IMR-90 (cell line): ENCODE measurements at regions not wholly inside any gene's neighbourhood (a gene's known extent, or its start where the extent isn't known, plus 50 kb on each side); places are given as distances from the start of the nearest gene placed in this dataset.

Experiments
- ATAC-seq: fragments of 200-7000 bp; cut with Tn5 transposase; 2 replicates; pipeline ENCODE4 v1.9.1; 2020; ENCODE audit warnings: low read depth, mild to moderate bottlenecking, moderate library complexity
- BruUV-seq: library from RNA; stranded (reverse); fragments of 400-500 nt; replicated peaks from 2 replicates; lab custom pipeline; 2021; lab: Mats Ljungman, UMichigan
- CTCF ChIA-PET: fragments of 300-600 bp; formaldehyde crosslinking; extraction: SDS; loops from one replicate; lab custom pipeline; 2021; ENCODE audit warnings: antibody characterized with exemption; lab: Yijun Ruan, JAX
- POLR2A ChIA-PET: fragments of 300-600 bp; sonication (Branson Sonifier 250); formaldehyde crosslinking; loops from one replicate; lab custom pipeline; 2022; ENCODE audit warnings: antibody characterized with exemption; ENCODE audit not compliant: unreplicated experiment; lab: Charles Lee
- DNase-seq: peaks from one replicate; pipeline ENCODE4 v3.0.0; 2013
- H2AFZ ChIP-seq: replicated peaks from 2 replicates; pipeline ENCODE3; 2013; ENCODE audit warnings: low read length, mild to moderate bottlenecking; ENCODE audit not compliant: poor library complexity
- H2AK5ac ChIP-seq: 2 replicates; pipeline ENCODE4 v1.6.1; 2013; ENCODE audit warnings: low read depth, low read length, inconsistent platforms
- H2AK9ac ChIP-seq: replicated peaks from 2 replicates; pipeline ENCODE3; 2013; ENCODE audit warnings: mild to moderate bottlenecking, low read depth, low read length, moderate library complexity; ENCODE audit not compliant: poor library complexity
- H2BK120ac ChIP-seq: 2 replicates; pipeline ENCODE4 v1.6.1; 2013; ENCODE audit warnings: low read depth, low read length, inconsistent platforms
- H2BK15ac ChIP-seq: 3 replicates; pipeline ENCODE4 v1.6.1; 2013; ENCODE audit warnings: low read depth, low read length, inconsistent platforms
- H2BK20ac ChIP-seq: 2 replicates; pipeline ENCODE4 v1.6.1; 2013; ENCODE audit warnings: low read depth, mild to moderate bottlenecking, inconsistent platforms, low read length, moderate library complexity
- H2BK5ac ChIP-seq: 2 replicates; pipeline ENCODE4 v1.6.1; 2013; ENCODE audit warnings: mild to moderate bottlenecking, low read depth, low read length, inconsistent platforms; ENCODE audit not compliant: poor library complexity, severe bottlenecking
- H3K14ac ChIP-seq: replicated peaks from 2 replicates; pipeline ENCODE4 v1.6.1; 2013; ENCODE audit warnings: low read depth, low read length, inconsistent platforms
- H3K18ac ChIP-seq: 2 replicates; pipeline ENCODE4 v1.6.1; 2013; ENCODE audit warnings: low read depth, low read length, control low read depth
- H3K23ac ChIP-seq: 2 replicates; pipeline ENCODE4 v1.6.1; 2013; ENCODE audit warnings: low read depth, low read length, inconsistent platforms
- H3K27ac ChIP-seq: 2 replicates; pipeline ENCODE4 v1.5.1; 2013; ENCODE audit warnings: mild to moderate bottlenecking, control low read depth, low read length; ENCODE audit not compliant: insufficient read depth
- H3K27me3 ChIP-seq: 2 replicates; pipeline ENCODE4 v1.6.1; 2013; ENCODE audit warnings: low read length; ENCODE audit not compliant: control insufficient read depth, insufficient read depth
- H3K36me3 ChIP-seq: 2 replicates; pipeline ENCODE4 v1.6.1; 2013; ENCODE audit warnings: low read length, mixed read lengths; ENCODE audit not compliant: control insufficient read depth, insufficient read depth
- H3K4ac ChIP-seq: 2 replicates; pipeline ENCODE4 v1.6.1; 2013; ENCODE audit warnings: low read depth, low read length, inconsistent platforms
- H3K4me1 ChIP-seq: 2 replicates; pipeline ENCODE4 v1.6.1; 2013; ENCODE audit warnings: low read length, mixed read lengths; ENCODE audit not compliant: control insufficient read depth, insufficient read depth
- H3K4me2 ChIP-seq: 2 replicates; pipeline ENCODE4 v1.6.1; 2013; ENCODE audit warnings: low read depth, mild to moderate bottlenecking, control low read depth, low read length, moderate library complexity
- H3K4me3 ChIP-seq: 2 replicates; pipeline ENCODE4 v1.5.1; 2013; ENCODE audit warnings: low read depth, mild to moderate bottlenecking, control low read depth, low read length, moderate library complexity; ENCODE audit not compliant: insufficient read depth
- H3K56ac ChIP-seq: 2 replicates; pipeline ENCODE4 v1.6.1; 2013; ENCODE audit warnings: low read length, inconsistent platforms; ENCODE audit not compliant: insufficient read depth; ENCODE audit errors: extremely low read depth
- H3K79me1 ChIP-seq, 2 experiments: 2 replicates each; pipeline ENCODE4 v1.6.1; 2013; ENCODE audit warnings: low read length in 2 of 2, inconsistent platforms in 1 of 2, low read depth in 1 of 2
- H3K9ac ChIP-seq: 2 replicates; pipeline ENCODE4 v1.6.1; 2013; ENCODE audit warnings: low read depth, low read length, control low read depth
- H3K9me1 ChIP-seq: 2 replicates; pipeline ENCODE4 v1.6.1; 2013; ENCODE audit warnings: low read length, inconsistent platforms; ENCODE audit not compliant: insufficient read depth
- H3K9me3 ChIP-seq: 2 replicates; pipeline ENCODE4 v1.6.1; 2013; ENCODE audit warnings: low read length; ENCODE audit not compliant: control insufficient read depth, insufficient read depth
- H4K20me1 ChIP-seq: 2 replicates; pipeline ENCODE4 v1.6.1; 2013; ENCODE audit warnings: low read length, inconsistent platforms; ENCODE audit not compliant: insufficient read depth
- H4K5ac ChIP-seq: 2 replicates; pipeline ENCODE4 v1.6.1; 2013; ENCODE audit warnings: mild to moderate bottlenecking, low read depth, low read length, control low read depth
- H4K8ac ChIP-seq, 2 experiments: 2 replicates each; pipeline ENCODE4 v1.6.1; 2013; ENCODE audit warnings: low read depth in 2 of 2, low read length in 2 of 2, control low read depth in 1 of 2, inconsistent platforms in 1 of 2
- H4K91ac ChIP-seq: 2 replicates; pipeline ENCODE4 v1.6.1; 2013; ENCODE audit warnings: low read depth, low read length, inconsistent platforms; ENCODE audit not compliant: insufficient read depth
- BHLHE40 ChIP-seq: fragments of 150-350 bp; IDR thresholded peaks from 2 replicates; pipeline ENCODE4 v1.6.1; 2016; ENCODE audit warnings: mild to moderate bottlenecking, low read depth, low read length
- FOS ChIP-seq: fragments of 150-350 bp; IDR thresholded peaks from 2 replicates; pipeline ENCODE4 v1.6.1; 2016; ENCODE audit warnings: low read depth, low read length
- MAFK ChIP-seq: IDR thresholded peaks from 2 replicates; pipeline ENCODE4 v1.6.1; 2012; ENCODE audit warnings: low read depth, low read length, improper control_type of control experiment
- MAZ ChIP-seq: IDR thresholded peaks from 2 replicates; pipeline ENCODE4 v1.6.1; 2012; ENCODE audit warnings: low read depth, mild to moderate bottlenecking, low read length, improper control_type of control experiment, moderate library complexity, borderline replicate concordance
- MXI1 ChIP-seq: IDR thresholded peaks from 2 replicates; pipeline ENCODE4 v1.6.1; 2012; ENCODE audit warnings: low read depth, mild to moderate bottlenecking, low read length, moderate library complexity, borderline replicate concordance
- RCOR1 ChIP-seq: IDR thresholded peaks from 2 replicates; pipeline ENCODE4 v1.6.1; 2012; ENCODE audit warnings: mild to moderate bottlenecking, low read length, improper control_type of control experiment; ENCODE audit not compliant: insufficient replicate concordance
- USF2 ChIP-seq: fragments of 150-350 bp; IDR thresholded peaks from 2 replicates; pipeline ENCODE4 v1.6.1; 2017; ENCODE audit warnings: mild to moderate bottlenecking, antibody characterized with exemption, low read length, low read depth
- WGBS, 2 experiments: methylation state at CpG; one replicate each; pipeline versions ENCODE4 v1.1.5 to v1.1.7; 2013; ENCODE audit warnings: missing lambda C conversion rate in 2 of 2; ENCODE audit not compliant: insufficient read length in 1 of 2; ENCODE audit errors: extremely low coverage in 2 of 2; 5-methylcytosine and 5-hydroxymethylcytosine counted together
- dilution Hi-C: fragments of 300-500 bp; cut with HindIII; formaldehyde crosslinking; loops from one replicate; pipeline ENCODE4 v1.14.3; 2018; ENCODE audit warnings: low sequenced_read_pairs; ENCODE audit not compliant: unreplicated experiment
- in situ Hi-C: fragments of 300-500 bp; cut with MboI; formaldehyde crosslinking; loops from 3 replicates; pipeline ENCODE4 v1.14.3; 2019; ENCODE audit warnings: low sequenced_read_pairs, inconsistent platforms, mixed read lengths
- intact Hi-C: fragments of 100-400 bp; cut with micrococcal nuclease; formaldehyde crosslinking; loops from 2 replicates; pipeline ENCODE4 v1.10.0; 2022

GRCh38 chr11:33536178-33536577 is 164.4 kb downstream of the C11orf91 start (continued):
- TF ChIP-seq RCOR1 (no peak), MAZ (no peak), MAFK (no peak)

- DNase-seq (peak; percentile 63), ATAC-seq (no peak)
- H3K4me1 ChIP-seq: peaks cover 4% of the 10 kb centered on the region
- H3K14ac ChIP-seq: no peak overlapping the region
- no peak overlapping the region for H2AFZ ChIP-seq
- H4K5ac ChIP-seq: no peak overlapping the region
- H2AK5ac ChIP-seq: no peak overlapping the region
- POLR2A ChIA-PET: no interaction called here
- no peak overlapping the region for H3K9ac ChIP-seq
- H4K8ac ChIP-seq: no peak overlapping the region
- H3K36me3 ChIP-seq: no peaks in the 10 kb centered on the region
- H4K91ac ChIP-seq: no peak overlapping the region
- H4K20me1 ChIP-seq: no peaks in the 10 kb centered on the region
- no peak overlapping the region for H3K4ac ChIP-seq
- dilution Hi-C loops (no loop called here), in situ Hi-C loops (no loop called here), intact Hi-C loops (loop anchor here (5.0 kb wide), 2 partner anchors 82 to 152 kb away; no protein-coding TSS in a partner anchor)
- no peak overlapping the region for H2BK120ac ChIP-seq
- H3K79me1 ChIP-seq: peaks cover 0 to 30% of the 10 kb centered on the region in 2 experiments; a peak in 3 of 4 replicates
- no CpG with 5 or more reads among the region's 1 CpG for WGBS, 2 experiments
- CTCF ChIA-PET: no interaction called here
- H3K4me3 ChIP-seq: no peak overlapping the region
- H3K9me3 ChIP-seq: peaks cover 5% of the 10 kb centered on the region
- H3K27me3 ChIP-seq: no peaks in the 10 kb centered on the region
- no peak overlapping the region for H3K18ac ChIP-seq
- no peak overlapping the region for H3K4me2 ChIP-seq
- H2AK9ac ChIP-seq: no peak overlapping the region
- no peak overlapping the region for H3K23ac ChIP-seq
- TF ChIP-seq MXI1 (no peak), MAZ (no peak), BHLHE40 (no peak), FOS (peak; percentile 17; the same call in 1 of the 2 replicates), USF2 (no peak)
- H3K9me1 ChIP-seq: peaks cover 12% of the 10 kb centered on the region
- no peak overlapping the region for H3K27ac ChIP-seq
- no peak overlapping the region for H3K56ac ChIP-seq
- BruUV-seq: no TSS peak
- H2BK20ac ChIP-seq: no peak overlapping the region
- no peak overlapping the region for H2BK15ac ChIP-seq
- no peak overlapping the region for H2BK5ac ChIP-seq
Measured at GRCh38 chr11:33534575-33534974, 166.1 kb downstream of the C11orf91 start.
